ENCODE measurements at regions not wholly inside any gene's neighbourhood (a gene's known extent, or its start where the extent isn't known, plus 50 kb on each side); places are given as distances from the start of the nearest gene placed in this dataset.

- H3K27ac ChIP-seq (ENCODE audit: low read depth, low read length), result no peak overlapping the region
- no peaks in the 10 kb centered on the region for H3K36me3 ChIP-seq (ENCODE audit: control insufficient read depth in 3 of 3, insufficient read depth in 3 of 3, low read length in 3 of 3)
- H3K4me3 ChIP-seq (ENCODE audit: low read length in 3 of 3), result no peak overlapping the region
- H3K9ac ChIP-seq (ENCODE audit: low read depth in 1 of 3, low read length in 3 of 3), result no peak overlapping the region
- no peaks in the 10 kb centered on the region for H3K9me3 ChIP-seq (ENCODE audit: control insufficient read depth in 3 of 3, low read length in 3 of 3)
- H3K27me3 ChIP-seq (ENCODE audit: control insufficient read depth in 3 of 3, insufficient read depth in 3 of 3, low read length in 3 of 3), result no peaks in the 10 kb centered on the region
- peaks cover 0 to 4% (median 0%) of the 10 kb centered on the region in 3 donors for H3K4me1 ChIP-seq (ENCODE audit: control insufficient read depth in 3 of 3, insufficient read depth in 3 of 3, low read length in 3 of 3)
Observed at GRCh38 chr6:47094241-47094925, 52.3 kb upstream of the ADGRF1 start.

GRCh38 chr6:47093169-47093568 is 51.0 kb upstream of the ADGRF1 start:
- Histone ChIP-seq H3K9me3 (ENCODE audit: control insufficient read depth in 3 of 3, low read length in 3 of 3) (no peaks in the 10 kb centered on the region), H3K9ac (ENCODE audit: low read depth in 1 of 3, low read length in 3 of 3) (no peak overlapping the region), H3K27ac (ENCODE audit: low read depth, low read length) (no peak overlapping the region), H3K4me3 (ENCODE audit: low read length in 3 of 3) (no peak overlapping the region), H3K4me1 (ENCODE audit: control insufficient read depth in 3 of 3, insufficient read depth in 3 of 3, low read length in 3 of 3) (peaks cover 0 to 4% (median 0%) of the 10 kb centered on the region in 3 donors), H3K27me3 (ENCODE audit: control insufficient read depth in 3 of 3, insufficient read depth in 3 of 3, low read length in 3 of 3) (no peaks in the 10 kb centered on the region), H3K36me3 (ENCODE audit: control insufficient read depth in 3 of 3, insufficient read depth in 3 of 3, low read length in 3 of 3) (no peaks in the 10 kb centered on the region)

- Histone ChIP-seq H3K4me1 (ENCODE audit: control insufficient read depth in 3 of 3, insufficient read depth in 3 of 3, low read length in 3 of 3) (no peaks in the 10 kb centered on the region), H3K9me3 (ENCODE audit: control insufficient read depth in 3 of 3, low read length in 3 of 3) (no peaks in the 10 kb centered on the region), H3K9ac (ENCODE audit: low read depth in 1 of 3, low read length in 3 of 3) (no peak overlapping the region), H3K4me3 (ENCODE audit: low read length in 3 of 3) (no peak overlapping the region), H3K36me3 (ENCODE audit: control insufficient read depth in 3 of 3, insufficient read depth in 3 of 3, low read length in 3 of 3) (no peaks in the 10 kb centered on the region), H3K27me3 (ENCODE audit: control insufficient read depth in 3 of 3, insufficient read depth in 3 of 3, low read length in 3 of 3) (no peaks in the 10 kb centered on the region), H3K27ac (ENCODE audit: low read depth, low read length) (no peak overlapping the region)
Observed at GRCh38 chr6:47091886-47092668, 49.9 kb upstream of the ADGRF1 start.

All from skeletal muscle tissue (tissue), 3 donors.